Endothelial cell of umbilical vein (primary cell): ENCODE measurements at regions not wholly inside any gene's neighbourhood (a gene's known extent, or its start where the extent isn't known, plus 50 kb on each side); places are given as distances from the start of the nearest gene placed in this dataset.

ENCODE experiments used
- BruUV-seq: library from RNA; stranded (reverse); fragments of 400-500 nt; replicated peaks from 2 replicates; lab custom pipeline; 2021; lab: Mats Ljungman, UMichigan
- CTCF ChIA-PET: fragments of 300-600, 350-600 bp; sonication (Branson Sonifier 250); formaldehyde crosslinking; loops from one replicate; lab custom pipeline; 2021; ENCODE audit warnings: antibody characterized with exemption, inconsistent platforms; lab: Charles Lee
- POLR2A ChIA-PET: fragments of 300-600, 350-600 bp; sonication (Branson Sonifier 250); formaldehyde crosslinking; loops from one replicate; lab custom pipeline; 2021; ENCODE audit warnings: antibody characterized with exemption, inconsistent platforms; lab: Charles Lee
- DNase-seq: peaks from one replicate; pipeline ENCODE4 v3.0.0-alpha.2; 2011; ENCODE audit warnings: low read depth, low spot score
- FAIRE-seq: peaks from 2 replicates; lab custom pipeline; 2011; peaks lifted over from hg19 to GRCh38; lab: Jason Lieb, UNC
- H2AFZ ChIP-seq: 2 replicates; pipeline ENCODE4 v1.6.0; 2012; ENCODE audit warnings: low read depth, low read length, control low read depth, inconsistent platforms
- H3K27ac ChIP-seq: 2 replicates; pipeline ENCODE4 v1.5.1; 2011; ENCODE audit warnings: low read depth, mild to moderate bottlenecking, control low read depth, low read length, moderate library complexity; ENCODE audit not compliant: insufficient read depth
- H3K27me3 ChIP-seq, 2 experiments: 2 replicates each; pipeline versions ENCODE4 v1.6.0 to v1.6.1; 2011; ENCODE audit warnings: low read length in 2 of 2, mixed read lengths in 1 of 2; ENCODE audit not compliant: control insufficient read depth in 2 of 2, insufficient read depth in 2 of 2
- H3K36me3 ChIP-seq, 2 experiments: 2 replicates in 1 of 2; 3 replicates in 1 of 2; pipeline ENCODE4 v1.5.1; 2011; ENCODE audit warnings: low read length in 2 of 2, mild to moderate bottlenecking in 1 of 2, moderate library complexity in 1 of 2; ENCODE audit not compliant: control insufficient read depth in 2 of 2, insufficient read depth in 2 of 2; ENCODE audit errors: extremely low read depth in 1 of 2
- H3K4me1 ChIP-seq: 3 replicates; pipeline ENCODE4 v1.5.1; 2011; ENCODE audit warnings: mild to moderate bottlenecking, low read length; ENCODE audit not compliant: control insufficient read depth, insufficient read depth; ENCODE audit errors: extremely low read depth
- H3K4me2 ChIP-seq: 2 replicates; pipeline ENCODE4 v1.6.1; 2011; ENCODE audit warnings: low read length, control low read depth, mixed read lengths; ENCODE audit not compliant: insufficient read depth
- H3K4me3 ChIP-seq, 3 experiments: fragments of 200-600 bp in 1 of 3; sonication (generic), shearing (Covaris generic) in 1 of 3; replicated peaks in 1 of 3; 2 replicates each; pipeline ENCODE4 v1.5.1; 2011 to 2016; ENCODE audit warnings: control low read depth in 3 of 3, low read length in 3 of 3, mild to moderate bottlenecking in 2 of 3, inconsistent platforms in 1 of 3, low read depth in 1 of 3, moderate library complexity in 1 of 3; ENCODE audit not compliant: insufficient read depth in 1 of 3
- H3K79me2 ChIP-seq: 2 replicates; pipeline ENCODE4 v1.6.0; 2012; ENCODE audit warnings: low read length, inconsistent platforms; ENCODE audit not compliant: control insufficient read depth, insufficient read depth
- H3K9ac ChIP-seq: replicated peaks from 2 replicates; pipeline ENCODE3; 2011; ENCODE audit warnings: low read length, control low read depth; ENCODE audit not compliant: insufficient read depth; ENCODE audit errors: extremely low read depth
- H3K9me1 ChIP-seq: replicated peaks from 3 replicates; pipeline ENCODE4 v1.6.0; 2011; ENCODE audit warnings: mild to moderate bottlenecking, low read length; ENCODE audit not compliant: control insufficient read depth, insufficient read depth; ENCODE audit errors: extremely low read depth
- H3K9me3 ChIP-seq: replicated peaks from 2 replicates; pipeline ENCODE4 v1.5.1; 2012; ENCODE audit warnings: low read length, inconsistent platforms; ENCODE audit not compliant: control insufficient read depth, insufficient read depth
- H4K20me1 ChIP-seq: replicated peaks from 2 replicates; pipeline ENCODE3; 2011; ENCODE audit warnings: mild to moderate bottlenecking, low read length; ENCODE audit not compliant: control insufficient read depth, insufficient read depth; ENCODE audit errors: extremely low read depth
- CTCF ChIP-seq, 2 donors: IDR thresholded peaks; 1 replicate in 1 of 2; 2 replicates in 1 of 2; pipeline ENCODE4 v1.5.1; 2011; ENCODE audit warnings: low read length in 2 of 2, mild to moderate bottlenecking in 2 of 2, moderate library complexity in 2 of 2, control low read depth in 1 of 2, inconsistent platforms in 1 of 2, low read depth in 1 of 2; ENCODE audit not compliant: insufficient read depth in 1 of 2; ENCODE audit errors: extremely low read depth in 1 of 2
- EZH2 ChIP-seq: IDR thresholded peaks from 2 replicates; pipeline ENCODE4 v1.6.1; 2012; ENCODE audit warnings: borderline replicate concordance, low read depth, mild to moderate bottlenecking, moderate library complexity, low read length, inconsistent platforms; ENCODE audit not compliant: severe bottlenecking
- FOS ChIP-seq: IDR thresholded peaks from 2 replicates; pipeline ENCODE4 v1.6.1; 2011; ENCODE audit warnings: mild to moderate bottlenecking, low read length, moderate library complexity, borderline replicate concordance; ENCODE audit not compliant: insufficient read depth
- GATA2 ChIP-seq: IDR thresholded peaks from 2 replicates; pipeline ENCODE4 v1.7.0; 2011; ENCODE audit warnings: low read depth, mild to moderate bottlenecking, moderate library complexity, mixed read lengths, low read length; ENCODE audit not compliant: insufficient read length, insufficient read depth
- JUN ChIP-seq: IDR thresholded peaks from 2 replicates; pipeline ENCODE4 v1.6.1; 2011; ENCODE audit warnings: borderline replicate concordance, low read depth; ENCODE audit not compliant: insufficient read length, insufficient read depth
- MYC ChIP-seq: IDR thresholded peaks from one replicate; pipeline ENCODE4 v1.6.1; 2011; ENCODE audit warnings: mild to moderate bottlenecking, low read depth, low read length
- POLR2A ChIP-seq: IDR thresholded peaks from 2 replicates; pipeline ENCODE4 v1.6.1; 2012; ENCODE audit warnings: low read depth, mild to moderate bottlenecking, control low read depth, low read length
- POLR2AphosphoS5 ChIP-seq: IDR thresholded peaks from 2 replicates; pipeline ENCODE4 v1.6.1; 2012; ENCODE audit warnings: low read depth, mild to moderate bottlenecking, control low read depth, low read length, moderate library complexity; ENCODE audit not compliant: insufficient read depth
- dilution Hi-C: fragments of 300-500 bp; cut with MboI; formaldehyde crosslinking; loops from one replicate; pipeline ENCODE4 v1.15.0; 2019; ENCODE audit warnings: low sequenced_read_pairs; ENCODE audit not compliant: extremely low pct_ligation_motif_present
- intact Hi-C: fragments of 100-400 bp; cut with micrococcal nuclease; formaldehyde crosslinking; loops from one replicate; pipeline ENCODE4 v1.10.0; 2022
- TF ChIP-seq, protein P1 (sequence below): IDR thresholded peaks from 2 replicates; pipeline ENCODE4 v1.6.1; 2011; ENCODE audit not compliant: insufficient read depth, insufficient read length

DNA sequence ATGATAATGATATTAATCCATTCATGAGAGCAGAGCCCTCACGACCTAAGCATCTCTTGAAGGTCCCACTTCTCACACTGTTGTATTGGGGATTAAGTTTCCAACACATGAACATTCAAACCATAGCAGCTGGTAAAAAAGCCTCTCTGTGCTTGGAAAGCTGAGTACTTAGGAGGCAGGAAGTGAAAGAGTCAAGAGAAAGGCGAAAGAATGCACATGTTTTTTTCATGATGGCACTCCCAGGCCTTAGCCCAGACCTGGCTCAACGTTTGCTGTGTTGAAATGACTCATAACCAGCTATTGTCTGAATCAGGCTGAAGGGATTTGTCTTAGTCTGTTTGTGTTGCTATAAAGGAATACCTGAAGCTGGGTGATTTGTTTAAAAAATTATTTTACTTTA, 84.4 kb upstream of the RGMA start:
- dilution Hi-C loops, result no loop called here
- no peaks in the 10 kb centered on the region for H3K9me3 ChIP-seq
- H3K4me1 ChIP-seq, result no peaks in the 10 kb centered on the region
- no peaks in the 10 kb centered on the region for H3K9me1 ChIP-seq
- no peak overlapping the region for H3K9ac ChIP-seq
- ChIA-PET POLR2A (no interaction called here), CTCF (no interaction called here)
- no peaks in the 10 kb centered on the region for H3K36me3 ChIP-seq
- no TSS peak for BruUV-seq
- intact Hi-C loops, result no loop called here
- no peaks in the 10 kb centered on the region for H4K20me1 ChIP-seq
- no peak for DNase-seq
- no peak for TF ChIP-seq MYC
- no peak for TF ChIP-seq POLR2A
- no peak for TF ChIP-seq EZH2
- no peak for TF ChIP-seq CTCF (IDR thresholded peaks at IDR 0.05; ENCODE audit: extremely low read depth in 1 of 2, insufficient read depth in 1 of 2, low read depth in 1 of 2, low read length in 2 of 2)
- no peak for TF ChIP-seq FOS
- TF ChIP-seq, protein P1, sequence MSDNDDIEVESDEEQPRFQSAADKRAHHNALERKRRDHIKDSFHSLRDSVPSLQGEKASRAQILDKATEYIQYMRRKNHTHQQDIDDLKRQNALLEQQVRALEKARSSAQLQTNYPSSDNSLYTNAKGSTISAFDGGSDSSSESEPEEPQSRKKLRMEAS, result no peak
- no peak for TF ChIP-seq POLR2AphosphoS5
- TF ChIP-seq GATA2, result no peak
- no peak for TF ChIP-seq JUN
- no peaks in the 10 kb centered on the region for H3K27me3 ChIP-seq
- H3K27ac ChIP-seq, result no peak overlapping the region
- H3K79me2 ChIP-seq, result no peaks in the 10 kb centered on the region
- no peak overlapping the region for H2AFZ ChIP-seq
- no peak for FAIRE-seq
- H3K4me2 ChIP-seq, result no peak overlapping the region
- no peak overlapping the region for H3K4me3 ChIP-seq
